GM19455 (cell line): ENCODE measurements at regions not wholly inside any gene's neighbourhood (a gene's known extent, or its start where the extent isn't known, plus 50 kb on each side); places are given as distances from the start of the nearest gene placed in this dataset.

Source experiments
- ATAC-seq: cut with Tn5 transposase; IDR thresholded peaks from one replicate; pipeline ENCODE4 v1.9.1; 2021; ENCODE audit not compliant: unreplicated experiment

DNA sequence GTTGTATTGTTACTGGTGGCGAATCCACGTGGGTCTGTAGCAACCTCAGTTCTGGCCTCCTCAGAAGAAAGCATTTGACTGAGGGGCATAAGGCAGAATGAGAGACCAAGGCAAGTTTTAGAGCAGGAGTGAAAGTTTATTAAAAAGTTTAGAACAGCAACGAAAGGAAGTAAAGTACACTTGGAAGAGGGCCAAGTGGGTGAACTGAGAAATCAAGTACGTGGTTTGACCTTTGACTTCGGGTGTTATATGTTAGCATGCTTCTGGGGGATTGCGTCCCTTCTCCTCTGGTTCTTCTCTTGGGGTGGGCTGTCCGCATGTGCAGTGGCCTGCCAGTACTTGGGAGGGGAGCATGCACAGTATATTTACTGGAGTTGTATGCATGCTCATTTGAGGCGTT lies 232.7 kb upstream of the GATB start:
- no peak for ATAC-seq

DNA sequence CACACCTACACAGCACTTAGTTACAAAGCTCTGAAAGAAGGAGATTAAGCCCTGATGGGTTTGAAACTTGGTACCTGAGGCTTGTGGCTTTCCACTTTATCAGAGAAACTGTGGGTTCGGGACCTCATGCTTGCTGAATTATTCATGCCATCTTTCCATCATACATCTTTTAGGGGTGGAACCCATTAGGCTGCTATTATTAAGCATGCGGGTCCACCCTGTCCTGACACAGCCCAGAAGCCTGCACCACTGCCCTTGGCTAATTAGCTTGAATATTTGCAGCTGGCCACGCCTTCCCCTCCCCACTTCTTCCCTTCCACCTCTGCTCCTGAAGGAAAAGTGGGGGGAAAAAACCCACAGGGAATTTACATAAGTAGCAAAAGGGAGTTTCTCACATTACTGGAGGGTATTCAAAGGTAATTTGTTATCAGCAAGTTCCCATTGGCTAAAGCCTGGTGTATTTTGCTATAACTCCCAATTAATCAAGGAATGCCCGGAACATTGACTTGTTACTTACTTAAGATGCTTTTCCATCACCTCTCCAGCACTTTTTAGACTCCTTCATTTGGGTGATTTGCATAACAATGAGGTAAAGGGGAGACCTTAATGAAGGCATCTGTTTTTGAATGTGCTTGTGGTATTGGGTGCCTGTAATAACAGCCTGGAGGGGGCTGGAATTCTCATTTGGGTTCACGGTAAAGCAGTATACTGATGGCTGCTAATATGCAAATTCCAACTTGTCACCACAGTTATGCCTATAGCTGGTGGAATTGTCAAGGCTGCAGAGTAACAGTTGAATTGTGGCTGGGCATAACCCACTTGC lies 231.7 kb upstream of the GATB start:
- no peak for ATAC-seq

DNA sequence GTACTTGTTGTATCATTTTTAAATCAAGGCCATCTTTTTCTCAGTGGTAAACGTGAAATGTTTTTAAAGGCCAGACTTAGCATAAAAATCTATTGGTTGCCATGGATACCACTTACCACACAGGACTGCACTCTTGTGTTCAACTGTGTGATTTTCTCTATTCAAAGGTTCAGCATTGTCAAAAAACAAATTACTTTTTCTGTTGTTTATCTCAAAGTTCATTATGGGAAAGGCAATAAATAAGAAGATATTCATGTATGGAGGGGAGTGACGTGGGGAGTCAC lies 231.0 kb upstream of the GATB start:
- no peak for ATAC-seq

DNA sequence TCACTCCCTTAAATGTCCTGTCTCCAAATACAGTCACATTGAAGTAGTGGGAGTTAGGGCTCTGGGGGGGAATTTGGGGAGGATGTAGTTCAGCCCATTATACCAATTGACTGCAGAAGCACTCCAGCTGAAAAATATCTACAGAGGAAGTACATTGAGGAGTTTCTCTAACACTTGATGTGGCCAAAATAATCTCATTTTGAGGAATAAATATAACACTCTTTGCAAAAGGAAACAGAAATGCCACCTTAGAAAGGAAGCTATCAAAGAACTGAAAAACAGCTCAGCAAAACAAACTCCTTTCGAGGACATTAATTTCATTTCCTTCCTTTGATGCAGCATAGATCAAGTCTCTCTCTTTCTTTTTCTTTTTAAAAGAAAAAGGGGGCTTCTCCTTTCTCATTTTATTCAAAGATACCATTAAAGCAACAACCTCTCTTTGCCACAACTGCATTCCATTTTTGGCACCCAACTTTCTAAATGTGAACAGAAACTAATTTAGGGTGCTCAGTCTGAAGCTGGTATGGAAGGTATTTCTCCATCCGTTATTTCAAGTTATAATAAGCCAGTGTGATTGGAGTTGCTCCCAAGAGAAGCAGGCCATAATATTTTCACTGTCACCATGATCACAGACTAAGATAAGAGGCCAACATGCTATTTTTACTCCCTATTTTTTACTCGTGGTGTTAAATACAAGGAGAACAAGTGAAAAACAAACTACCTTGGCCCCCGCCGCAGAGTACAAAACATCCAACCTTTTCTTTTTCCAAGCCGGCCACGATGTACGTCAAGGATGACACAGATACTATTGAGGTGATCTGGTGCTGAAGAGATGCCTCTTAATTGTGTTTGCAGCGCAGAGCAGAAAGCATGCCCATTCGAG lies 230.4 kb upstream of the GATB start:
- ATAC-seq = no peak

DNA sequence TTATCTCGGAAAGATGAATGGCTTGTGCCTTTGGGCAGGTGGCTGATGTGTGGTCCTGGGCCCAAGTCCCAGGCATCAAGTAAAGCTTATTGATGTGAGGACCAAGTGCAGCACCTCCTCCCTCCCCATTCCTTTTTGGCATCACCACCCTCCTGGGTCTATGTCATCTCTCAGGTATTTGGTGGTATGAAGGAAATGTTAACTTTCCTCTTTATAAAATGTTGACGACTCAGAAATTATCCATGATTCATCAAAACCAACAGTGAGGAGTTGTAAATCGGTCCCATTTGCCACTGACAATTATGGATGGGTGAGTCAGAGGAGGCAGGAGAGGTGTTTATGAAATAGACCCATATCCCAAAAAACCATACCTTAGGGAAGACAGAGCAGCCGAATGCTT lies 229.4 kb upstream of the GATB start:
- no peak for ATAC-seq

DNA sequence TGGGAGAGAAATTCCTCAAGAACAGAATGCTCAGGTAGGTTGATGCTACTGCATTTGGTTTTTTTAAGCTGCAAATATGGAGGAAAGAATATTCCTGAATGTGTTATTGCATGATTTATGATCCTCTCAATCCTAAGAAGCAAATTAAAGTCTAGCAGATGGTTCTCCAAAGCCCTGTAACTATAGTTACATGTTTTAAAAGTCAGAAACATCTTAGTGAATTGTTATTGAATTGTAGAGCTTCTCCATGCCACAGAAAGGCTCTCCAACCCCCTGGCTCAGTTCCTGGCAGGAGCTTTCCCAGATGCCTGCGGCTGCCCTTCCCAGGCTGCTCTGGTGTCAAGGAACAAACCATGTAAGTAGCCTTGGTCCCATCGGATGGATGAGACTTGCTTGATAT lies 227.8 kb upstream of the GATB start:
- no peak for ATAC-seq

DNA sequence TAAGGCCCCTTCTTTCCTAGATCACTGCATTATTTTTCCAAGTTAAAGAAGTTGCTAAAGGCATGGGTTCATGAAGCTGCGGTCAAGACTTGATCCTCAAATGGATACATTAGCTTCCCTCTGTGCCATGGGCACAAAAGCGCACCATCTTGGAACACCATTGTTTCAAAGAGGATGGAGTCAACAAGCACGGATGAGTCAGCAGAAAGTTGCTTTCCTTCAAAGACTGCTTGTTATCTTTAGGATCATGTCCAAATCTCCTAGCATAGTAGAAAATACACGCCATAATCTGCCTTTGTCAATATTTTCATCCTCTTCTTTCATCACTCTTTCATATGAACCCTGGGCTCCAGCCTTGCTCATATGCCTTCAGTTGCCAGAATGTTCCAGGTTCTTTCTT lies 226.8 kb upstream of the GATB start:
- no peak for ATAC-seq

DNA sequence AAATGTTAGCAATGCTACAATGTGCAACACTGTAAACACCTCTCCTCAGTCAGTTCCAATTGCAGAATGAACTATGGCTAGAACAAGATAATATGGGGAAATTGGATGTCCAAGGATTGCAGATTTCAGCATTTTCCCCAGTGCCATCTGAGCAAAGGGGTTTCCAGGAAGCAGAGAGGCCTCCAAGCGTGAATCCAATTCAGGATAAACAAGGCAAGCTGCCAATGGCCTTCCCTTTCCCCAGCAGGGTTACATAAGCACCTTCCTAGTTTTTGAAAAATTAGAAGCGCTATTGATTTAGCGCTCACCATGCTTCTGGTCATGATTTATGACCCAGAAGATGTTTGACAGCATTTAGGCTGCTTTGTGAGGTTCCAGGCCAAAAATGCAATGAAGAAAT lies 223.0 kb upstream of the GATB start:
- ATAC-seq = no peak

DNA sequence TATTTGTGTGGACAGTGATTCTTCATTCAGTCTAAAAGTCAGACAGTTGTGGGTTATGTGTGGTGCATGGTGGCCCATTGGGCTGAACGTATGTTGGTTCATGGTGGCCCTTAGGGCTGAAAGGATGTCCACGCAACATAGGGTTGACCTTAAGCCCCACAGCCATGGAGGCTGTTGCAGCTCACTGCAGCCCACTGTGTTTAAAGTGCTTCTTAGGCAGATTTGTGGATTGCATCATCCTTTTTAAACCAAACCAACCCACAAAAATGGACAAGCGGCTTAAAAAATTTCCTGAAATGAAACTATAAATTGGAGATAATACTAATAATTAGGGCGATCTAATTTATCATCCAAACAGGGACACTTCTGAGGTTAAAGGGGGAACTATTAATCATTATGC lies 219.0 kb upstream of the GATB start:
- ATAC-seq = no peak

DNA sequence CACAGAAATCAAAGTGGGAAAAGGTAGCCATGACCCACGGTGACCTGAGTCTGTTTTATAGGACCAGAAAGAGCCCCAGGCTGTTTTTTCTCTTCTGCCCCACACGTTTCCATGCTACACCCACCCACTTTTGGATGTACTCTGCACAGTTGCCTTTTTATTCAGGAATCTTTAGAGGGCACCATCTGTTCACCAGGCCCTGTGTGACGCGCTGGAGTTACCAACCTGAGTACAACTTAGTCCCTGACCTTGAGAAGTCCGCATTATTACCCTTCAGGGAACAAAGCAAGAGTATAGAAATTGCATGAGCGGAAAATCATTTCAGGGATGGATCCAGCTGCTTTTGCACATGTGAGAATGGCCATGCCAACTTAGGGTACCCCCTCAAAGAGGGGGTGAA lies 207.8 kb upstream of the GATB start:
- no peak for ATAC-seq

DNA sequence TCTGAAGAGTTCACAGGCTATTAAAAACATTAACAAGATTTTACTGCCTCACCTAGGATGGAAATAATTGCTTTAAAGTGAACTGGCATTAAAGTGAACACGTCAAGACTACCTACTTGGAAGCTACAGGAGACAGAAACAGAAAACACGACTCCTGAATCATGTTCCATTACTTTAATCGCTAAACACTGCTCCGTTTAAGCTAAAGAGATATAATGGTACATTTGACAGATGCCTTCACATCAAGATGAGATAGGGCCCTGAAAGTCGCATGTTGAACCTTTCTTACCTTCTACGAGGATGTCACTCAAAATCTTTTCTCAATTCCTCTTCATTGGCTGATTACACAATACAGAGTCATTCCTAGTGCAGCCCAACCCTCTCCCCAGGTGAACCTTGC lies 206.3 kb upstream of the GATB start:
- ATAC-seq = no peak

DNA sequence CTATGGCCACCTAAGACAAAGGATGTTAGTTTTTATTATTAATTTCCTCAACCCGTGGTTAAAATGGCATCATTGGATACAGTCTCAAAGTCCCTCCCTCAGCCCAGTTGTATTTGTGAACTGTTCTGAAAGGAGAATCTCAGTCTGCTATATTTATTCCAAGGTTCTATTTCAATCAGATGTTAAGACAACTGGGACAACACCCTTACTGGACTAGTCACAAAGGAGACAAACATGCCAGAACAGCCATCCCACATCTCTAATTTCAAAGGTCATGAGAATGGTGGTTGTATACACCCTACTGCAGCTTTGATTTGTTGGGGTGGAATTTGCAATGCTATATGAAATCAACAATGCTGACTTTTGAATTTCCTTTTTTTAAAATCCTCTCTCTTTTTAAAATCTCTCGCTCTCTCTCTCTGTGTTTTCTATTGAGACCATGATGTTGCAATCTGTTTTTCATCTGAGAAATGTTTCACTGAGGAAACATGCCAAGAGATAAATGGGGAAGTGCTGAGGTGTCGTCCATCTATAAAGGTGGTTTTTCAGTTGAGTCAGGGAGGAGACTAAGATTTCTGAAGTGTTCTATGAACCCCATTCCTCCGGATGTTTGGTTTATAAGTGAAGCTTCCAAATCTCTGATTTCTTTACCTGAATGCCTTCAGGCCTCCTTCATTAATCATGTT lies 201.5 kb upstream of the GATB start:
- ATAC-seq = no peak

DNA sequence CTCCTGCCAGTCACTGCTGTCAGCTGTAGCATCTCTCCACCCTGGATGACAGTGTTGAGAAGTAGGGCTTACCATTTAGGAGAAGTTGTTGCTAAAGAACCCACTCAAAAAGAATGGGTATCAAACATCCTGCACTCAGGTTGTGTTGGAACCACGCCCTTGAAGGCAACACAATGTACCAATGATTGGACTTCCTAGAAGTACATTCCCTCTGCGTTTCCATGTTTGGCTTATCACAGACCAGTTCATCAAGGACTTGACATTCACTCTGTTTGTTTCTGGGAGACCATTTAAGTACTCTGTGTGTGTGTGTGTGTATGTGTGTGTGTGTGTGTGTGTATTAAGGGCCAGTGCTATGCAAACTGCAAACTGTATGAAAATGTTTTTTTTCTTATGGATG lies 200.6 kb upstream of the GATB start:
- ATAC-seq = no peak

DNA sequence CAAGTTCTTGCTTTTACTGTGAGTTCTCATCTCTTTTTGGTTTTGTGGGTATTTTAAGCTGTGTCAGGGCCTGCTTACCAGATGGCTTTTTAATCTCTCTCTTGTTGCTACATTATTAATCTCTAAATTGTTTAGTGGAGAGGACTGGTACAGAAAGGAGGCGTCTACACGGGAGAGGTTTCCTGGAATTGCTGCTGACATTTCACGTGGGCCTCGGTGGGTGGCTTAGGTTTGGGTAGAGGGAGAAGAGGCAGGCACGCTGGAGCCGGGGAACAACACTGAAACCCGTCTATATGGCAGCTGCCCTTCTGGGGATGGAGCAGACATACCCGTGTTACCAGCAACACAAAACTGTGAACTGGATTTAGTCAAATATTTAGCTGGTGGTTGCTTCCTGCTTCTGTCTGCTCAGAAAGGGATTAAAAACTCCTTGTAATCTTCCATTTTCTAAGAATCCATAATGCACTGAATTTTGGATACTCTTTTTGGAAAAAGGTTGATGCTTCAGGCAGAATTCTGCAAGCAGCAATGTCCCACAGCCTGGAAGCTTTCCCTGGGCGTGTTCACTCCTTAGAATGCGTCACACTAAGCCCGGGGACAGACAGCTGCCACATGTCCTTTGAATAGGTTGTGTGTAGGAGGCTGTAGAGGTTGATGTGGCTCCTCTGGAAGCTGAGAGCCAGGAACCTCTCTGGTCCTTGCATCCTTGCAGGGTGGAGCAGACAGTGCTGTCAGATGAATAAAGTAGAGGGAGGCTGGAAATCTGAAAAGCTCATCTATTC lies 199.8 kb upstream of the GATB start:
- ATAC-seq = no peak

DNA sequence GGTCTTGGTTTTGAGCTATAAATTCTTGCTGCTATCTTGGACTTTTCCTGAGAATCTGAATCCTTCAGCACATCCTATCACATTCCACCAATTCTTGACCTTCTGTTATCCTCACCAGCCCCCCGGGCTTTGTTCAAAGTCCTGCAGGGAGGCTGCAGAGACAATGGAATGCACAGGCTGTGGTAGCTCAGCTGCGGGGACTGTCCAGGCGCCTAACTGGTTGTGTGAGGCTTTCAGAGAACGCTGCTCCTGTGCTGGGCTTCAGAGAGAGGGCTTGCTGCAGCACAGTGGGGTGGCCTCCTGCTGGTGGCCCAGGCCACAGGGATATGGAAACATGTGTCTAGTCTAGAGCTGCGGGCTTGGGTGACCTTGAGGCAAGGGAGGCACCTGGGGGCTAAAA lies 196.3 kb upstream of the GATB start:
- ATAC-seq = no peak

DNA sequence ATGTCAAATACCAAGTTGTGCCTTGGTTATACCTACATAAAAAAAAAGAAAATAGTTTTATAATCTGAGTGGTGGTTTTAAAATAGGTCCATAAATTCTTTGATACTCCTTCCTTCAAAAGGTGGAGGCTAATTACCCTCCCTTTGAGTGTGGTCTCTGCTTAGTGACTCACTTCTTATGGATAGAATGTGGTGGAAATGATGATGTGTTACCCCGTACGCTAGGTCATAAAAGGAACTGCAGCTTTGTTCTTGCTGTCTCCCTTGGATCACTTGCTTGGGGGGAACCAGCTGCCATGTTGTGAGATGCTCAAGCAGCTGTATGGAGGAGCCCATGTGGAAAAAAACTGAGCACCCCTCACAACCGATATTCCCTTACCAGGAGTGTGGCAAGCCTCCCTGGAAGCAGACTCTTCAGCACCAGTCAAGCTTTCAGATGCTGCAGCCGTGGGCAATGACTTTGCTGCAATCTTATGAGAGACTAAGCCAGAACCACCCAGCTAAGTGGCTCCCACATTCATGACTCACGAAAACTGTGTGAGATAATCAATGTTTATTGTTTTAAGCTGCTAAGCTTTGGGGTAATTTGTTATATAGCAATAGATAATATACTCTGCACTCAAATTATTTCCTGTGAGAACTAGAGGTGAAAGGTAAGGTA lies 195.0 kb upstream of the GATB start:
- no peak for ATAC-seq

DNA sequence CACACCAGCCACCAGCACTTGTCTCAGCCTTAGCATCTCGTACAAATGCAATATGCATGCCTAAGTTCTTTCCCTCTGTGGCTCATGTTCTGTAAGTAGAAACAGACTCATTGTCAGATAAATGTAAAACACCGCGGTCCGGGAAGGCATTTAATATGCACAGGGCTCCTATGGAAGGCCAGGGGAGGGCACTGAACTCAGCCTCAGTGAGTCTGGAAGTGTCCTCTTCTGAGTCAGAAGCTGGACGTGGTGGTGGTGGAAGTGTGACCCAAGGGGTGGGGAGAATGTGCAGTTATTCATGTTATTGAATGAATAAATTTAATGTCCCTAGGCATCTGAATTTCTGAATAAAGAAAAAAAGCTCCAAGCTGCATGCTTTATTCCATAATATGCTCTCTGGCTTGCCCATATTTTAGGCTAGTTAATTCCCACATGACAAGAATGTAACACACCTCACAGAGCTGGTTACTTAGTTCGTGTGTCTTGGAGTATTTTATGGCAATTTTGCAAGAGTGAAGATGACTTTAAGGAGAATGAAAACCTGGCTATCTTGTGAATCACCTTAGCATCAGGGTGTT lies 193.1 kb upstream of the GATB start:
- no peak for ATAC-seq

DNA sequence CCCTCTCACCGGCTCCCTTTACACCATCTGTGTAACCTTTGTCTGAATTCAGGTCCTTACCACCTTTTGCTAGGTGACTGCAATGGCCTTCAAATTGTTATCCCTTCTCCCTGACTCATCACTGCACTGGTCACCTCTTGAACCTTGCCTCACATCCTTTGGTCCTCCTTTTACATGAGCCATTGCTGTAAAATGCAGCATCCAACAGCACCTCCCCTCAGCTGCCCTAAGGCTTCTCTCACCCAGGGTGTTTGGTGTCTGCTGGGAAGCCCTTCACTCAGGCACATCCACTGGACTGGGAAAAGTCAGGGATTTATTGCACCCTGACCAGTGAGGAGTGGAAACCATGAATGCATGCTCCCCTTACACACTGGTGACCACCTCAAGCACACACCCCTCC lies 192.5 kb upstream of the GATB start:
- no peak for ATAC-seq

DNA sequence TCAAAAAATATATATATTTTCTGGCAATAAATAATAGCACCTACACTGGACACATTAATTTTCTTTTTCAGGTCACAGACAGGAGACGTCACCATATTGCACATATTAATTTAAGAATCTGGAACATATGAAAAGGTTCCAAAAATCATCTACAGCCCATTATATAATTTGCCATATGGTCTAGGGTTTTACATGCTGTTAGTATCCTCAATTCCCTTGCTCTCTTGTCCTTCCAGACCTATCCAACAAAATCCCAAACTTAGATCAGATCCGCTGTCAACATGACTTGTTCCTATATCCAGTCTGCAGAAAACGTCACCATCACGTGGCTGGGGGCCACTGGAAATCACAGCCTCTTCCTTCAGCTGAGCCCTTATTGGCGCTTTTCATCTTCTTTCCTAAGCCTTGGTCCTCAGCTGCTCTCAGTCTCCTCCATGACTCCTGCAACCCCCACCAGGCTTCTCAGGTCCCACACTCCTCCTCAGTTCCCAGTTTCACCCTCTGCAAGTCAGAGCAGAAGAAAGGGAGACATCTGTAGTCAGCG lies 192.0 kb upstream of the GATB start:
- ATAC-seq = no peak

DNA sequence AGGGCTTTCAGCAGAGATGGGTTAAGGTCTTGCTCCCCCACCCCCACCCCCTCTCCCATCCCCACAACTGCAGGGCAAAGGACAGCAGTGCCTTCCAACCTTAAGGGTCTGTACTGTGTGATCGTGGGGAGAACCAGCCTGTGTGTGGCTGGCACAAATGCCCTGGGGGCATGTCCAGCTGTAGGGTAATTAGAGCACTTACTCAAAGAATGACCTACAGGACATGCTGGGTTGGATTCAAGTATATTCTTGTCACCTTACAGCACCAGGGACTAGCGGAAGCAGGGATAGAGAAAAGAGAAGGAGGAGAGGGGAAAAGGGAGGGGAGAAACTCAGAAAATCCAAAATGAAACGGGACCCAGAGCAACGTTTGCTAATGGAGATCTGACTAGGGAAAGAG lies 191.3 kb upstream of the GATB start:
- ATAC-seq = no peak
